ENCODE measurements at regions not wholly inside any gene's neighbourhood (a gene's known extent, or its start where the extent isn't known, plus 50 kb on each side); places are given as distances from the start of the nearest gene placed in this dataset.
"Not testable (repeated sequence)": the region's sequence is repeated elsewhere in the genome, so short reads cannot be mapped to it uniquely, and the experiment has no call there.

GRCh38 chr15:46955576-46955975, 761.7 kb upstream of the SEMA6D start:
- intact Hi-C loops (cut with DNase I): no loop called here
- no peak for ATAC-seq
- H3K9me3 ChIP-seq: no peaks in the 10 kb centered on the region

DNA sequence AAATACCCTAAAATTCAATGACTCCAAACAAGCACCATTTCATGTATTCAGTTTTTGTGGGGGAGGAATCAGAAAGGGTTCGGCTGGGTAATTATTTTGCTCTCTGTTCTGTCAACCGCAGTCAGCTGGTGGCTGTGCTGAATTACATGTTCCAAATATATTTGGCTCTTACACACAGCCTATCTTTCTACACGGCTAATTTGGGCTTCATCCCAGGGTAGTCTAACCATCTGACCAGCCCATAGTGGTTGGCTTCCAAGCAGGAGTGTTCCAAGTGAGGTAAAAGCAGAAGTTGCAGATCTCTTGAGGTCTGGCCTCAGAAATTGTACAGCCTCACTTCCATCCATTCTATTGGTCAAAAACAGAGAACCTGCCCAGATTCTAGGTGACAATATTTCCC, 760.8 kb upstream of the SEMA6D start:
- DNase-seq: no peak
- Histone ChIP-seq H3K27ac (no peak overlapping the region), H3K9me3 (no peaks in the 10 kb centered on the region), H3K36me3 (no peaks in the 10 kb centered on the region), H3K27me3 (ENCODE audit: low read depth) (no peaks in the 10 kb centered on the region), H3K4me1 (no peaks in the 10 kb centered on the region), H3K4me3 (no peak overlapping the region)
- no peak for ATAC-seq
- no peak for TF ChIP-seq CTCF (IDR thresholded peaks at IDR 0.05)
- intact Hi-C loops (cut with DNase I): no loop called here

More at GRCh38 chr15:46955576-46955975, 761.7 kb upstream of the SEMA6D start:
- Histone ChIP-seq H3K27ac (no peak overlapping the region), H3K4me3 (no peak overlapping the region), H3K4me1 (no peaks in the 10 kb centered on the region), H3K27me3 (ENCODE audit: low read depth) (no peaks in the 10 kb centered on the region), H3K36me3 (no peaks in the 10 kb centered on the region)
- no peak for TF ChIP-seq CTCF (IDR thresholded peaks at IDR 0.05)
- no peak for DNase-seq

DNA sequence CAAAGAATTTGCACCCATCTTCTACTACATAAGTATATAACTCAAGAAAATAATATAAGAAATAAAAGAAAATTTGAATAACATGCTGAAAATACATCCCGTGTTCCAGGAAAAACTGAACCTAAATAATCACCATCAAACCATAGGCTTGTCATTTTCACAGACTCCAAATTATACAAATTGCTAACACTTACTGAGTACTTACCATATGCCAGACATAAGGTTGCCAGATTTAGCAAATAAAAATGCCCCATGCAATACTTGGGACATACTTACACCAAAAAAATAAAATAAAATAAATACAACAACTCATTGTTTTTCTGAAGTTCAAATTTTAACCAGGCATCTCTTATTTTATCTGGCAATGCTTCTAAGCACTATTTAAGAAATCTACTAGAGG, 760.4 kb upstream of the SEMA6D start:
- TF ChIP-seq CTCF (IDR thresholded peaks at IDR 0.05): no peak
- no peak for ATAC-seq
- DNase-seq: no peak
- Histone ChIP-seq H3K4me3 (no peak overlapping the region), H3K27ac (no peak overlapping the region), H3K27me3 (ENCODE audit: low read depth) (no peaks in the 10 kb centered on the region), H3K36me3 (no peaks in the 10 kb centered on the region), H3K9me3 (no peaks in the 10 kb centered on the region), H3K4me1 (no peaks in the 10 kb centered on the region)
- intact Hi-C loops (cut with DNase I): no loop called here

DNA sequence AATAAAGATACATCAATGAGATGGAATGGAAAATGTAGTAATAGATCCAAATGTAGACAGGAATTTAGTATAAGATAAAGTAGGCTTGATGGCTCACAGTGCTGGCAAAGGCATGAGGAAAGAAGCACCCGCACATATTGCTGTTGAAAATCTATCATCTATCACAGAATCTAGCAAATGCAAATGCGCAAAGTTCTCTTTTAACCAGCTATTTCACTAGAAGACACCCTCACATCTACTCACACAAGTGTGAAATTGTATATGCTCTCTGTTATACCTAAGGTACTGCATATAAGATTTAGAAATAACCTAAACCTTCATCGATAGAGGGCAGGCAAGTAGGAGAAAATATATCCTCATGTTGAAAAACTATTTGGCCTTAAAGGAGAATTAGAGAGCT, 756.7 kb upstream of the SEMA6D start:
- Histone ChIP-seq H3K9me3 (no peaks in the 10 kb centered on the region), H3K4me3 (no peak overlapping the region), H3K36me3 (no peaks in the 10 kb centered on the region), H3K4me1 (no peaks in the 10 kb centered on the region), H3K27me3 (ENCODE audit: low read depth) (no peaks in the 10 kb centered on the region), H3K27ac (no peak overlapping the region)
- no peak for DNase-seq
- intact Hi-C loops (cut with DNase I): no loop called here
- TF ChIP-seq CTCF (IDR thresholded peaks at IDR 0.05): no peak
- no peak for ATAC-seq

DNA sequence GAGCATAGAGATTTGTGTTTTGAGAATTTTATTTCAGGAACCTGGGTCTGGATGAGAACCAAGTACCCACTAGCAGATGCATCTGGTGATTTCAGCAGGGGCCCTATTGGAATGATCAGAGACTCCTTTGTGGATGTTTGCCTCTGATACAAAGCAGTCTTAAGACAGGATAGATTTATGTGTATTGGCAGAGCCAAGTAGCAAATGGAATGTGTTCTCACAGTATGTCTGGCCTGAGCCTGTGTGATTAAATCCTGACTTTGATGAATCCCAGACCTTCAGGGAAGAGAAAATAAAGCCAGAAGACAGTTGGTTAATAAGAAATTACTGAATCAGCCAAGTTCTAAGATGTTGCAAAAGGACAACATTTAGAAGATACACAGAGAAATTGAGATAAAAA, 755.5 kb upstream of the SEMA6D start:
- Histone ChIP-seq H3K9me3 (no peaks in the 10 kb centered on the region), H3K4me1 (no peaks in the 10 kb centered on the region), H3K27me3 (ENCODE audit: low read depth) (no peaks in the 10 kb centered on the region), H3K4me3 (no peak overlapping the region), H3K27ac (no peak overlapping the region), H3K36me3 (no peaks in the 10 kb centered on the region)
- DNase-seq (no peak), ATAC-seq (no peak)
- TF ChIP-seq CTCF (IDR thresholded peaks at IDR 0.05): no peak
- intact Hi-C loops (cut with DNase I): no loop called here

- H3K36me3 ChIP-seq; intact Hi-C loops (cut with DNase I); H3K27ac ChIP-seq; ATAC-seq; DNase-seq; H3K4me1 ChIP-seq; H3K27me3 ChIP-seq (ENCODE audit: low read depth); H3K4me3 ChIP-seq: not testable (repeated sequence)
- peaks cover 21% of the 10 kb centered on the region for H3K9me3 ChIP-seq
These were observed 729.2 kb upstream of the SEMA6D start for GRCh38 chr15:46988055-46988454.

All from lower lobe of right lung (tissue), 2 donors.